RPMI7951 (cell line): ENCODE measurements at regions not wholly inside any gene's neighbourhood (a gene's known extent, or its start where the extent isn't known, plus 50 kb on each side); places are given as distances from the start of the nearest gene placed in this dataset.
"Not testable (repeated sequence)": the region's sequence is repeated elsewhere in the genome, so short reads cannot be mapped to it uniquely, and the experiment has no call there.

ENCODE experiments used
- DNase-seq: peaks from one replicate; pipeline ENCODE4 v3.0.0-alpha.2; 2012; ENCODE audit warnings: low read depth

- DNase-seq, result not testable (repeated sequence)
Observed at GRCh38 chr14:19241451-19241850, 192.7 kb downstream of the POTEG start.

- not testable (repeated sequence) for DNase-seq
Observed at GRCh38 chr14:19242529-19242928, 191.6 kb downstream of the POTEG start.

- not testable (repeated sequence) for DNase-seq
Observed at GRCh38 chr14:19266908-19267307, 167.2 kb downstream of the POTEG start.

GRCh38 chr14:19267636-19268035, 166.5 kb downstream of the POTEG start:
- DNase-seq, result not testable (repeated sequence)

GRCh38 chr14:19268047-19268627, 166.0 kb downstream of the POTEG start:
- not testable (repeated sequence) for DNase-seq

- not testable (repeated sequence) for DNase-seq
Observed at GRCh38 chr14:19272235-19272634, 161.9 kb downstream of the POTEG start.

GRCh38 chr14:19289669-19290068, 144.5 kb downstream of the POTEG start:
- DNase-seq, result peak; percentile 29

GRCh38 chr14:19300243-19300642, 133.9 kb downstream of the POTEG start:
- DNase-seq, result not testable (repeated sequence)

GRCh38 chr14:19300838-19301237, 133.3 kb downstream of the POTEG start:
- not testable (repeated sequence) for DNase-seq

- not testable (repeated sequence) for DNase-seq
Observed at GRCh38 chr14:19303844-19304243, 130.3 kb downstream of the POTEG start.

GRCh38 chr14:19304442-19304841, 129.7 kb downstream of the POTEG start:
- DNase-seq, result not testable (repeated sequence)

GRCh38 chr14:19304918-19305317, 129.2 kb downstream of the POTEG start:
- DNase-seq, result not testable (repeated sequence)

- DNase-seq, result not testable (repeated sequence)
Observed at GRCh38 chr14:19305776-19306175, 128.4 kb downstream of the POTEG start.

- DNase-seq, result not testable (repeated sequence)
Observed at GRCh38 chr14:19306405-19306804, 127.7 kb downstream of the POTEG start.

- not testable (repeated sequence) for DNase-seq
Observed at GRCh38 chr14:19311023-19311422, 123.1 kb downstream of the POTEG start.

GRCh38 chr14:19330678-19331077, 103.5 kb downstream of the POTEG start:
- not testable (repeated sequence) for DNase-seq

GRCh38 chr14:19337232-19338059, 96.7 kb downstream of the POTEG start:
- DNase-seq, result not testable (repeated sequence)

GRCh38 chr14:19338060-19338372, 96.1 kb downstream of the POTEG start:
- DNase-seq, result not testable (repeated sequence)

- not testable (repeated sequence) for DNase-seq
Observed at GRCh38 chr14:19340976-19341375, 93.2 kb downstream of the POTEG start.

GRCh38 chr14:19341627-19342026, 92.5 kb downstream of the POTEG start:
- DNase-seq, result not testable (repeated sequence)

GRCh38 chr14:19344261-19344660, 89.9 kb downstream of the POTEG start:
- not testable (repeated sequence) for DNase-seq

GRCh38 chr14:19344689-19345088, 89.5 kb downstream of the POTEG start:
- DNase-seq, result not testable (repeated sequence)

- not testable (repeated sequence) for DNase-seq
Observed at GRCh38 chr14:19345298-19345911, 88.7 kb downstream of the POTEG start.
